ENCODE measurements at regions not wholly inside any gene's neighbourhood (a gene's known extent, or its start where the extent isn't known, plus 50 kb on each side); places are given as distances from the start of the nearest gene placed in this dataset.

- Histone ChIP-seq H3K27me3 (no peaks in the 10 kb centered on the region), H3K9me3 (no peaks in the 10 kb centered on the region), H3K27ac (no peak overlapping the region), H3K4me3 (no peak overlapping the region), H3K36me3 (no peaks in the 10 kb centered on the region), H3K4me1 (no peaks in the 10 kb centered on the region)
- no peak for TF ChIP-seq CTCF (IDR thresholded peaks at IDR 0.05)
- TF ChIP-seq POLR2A (IDR thresholded peaks at IDR 0.05), result no peak
- DNase-seq, result no peak
Observed at GRCh38 chrX:4831574-4831973, 1118.1 kb upstream of the PRKX start.

GRCh38 chrX:4830880-4831557 is 1117.6 kb upstream of the PRKX start:
- no peak for DNase-seq
- Histone ChIP-seq H3K4me3 (no peak overlapping the region), H3K36me3 (no peaks in the 10 kb centered on the region), H3K4me1 (no peaks in the 10 kb centered on the region), H3K27me3 (no peaks in the 10 kb centered on the region), H3K27ac (no peak overlapping the region), H3K9me3 (no peaks in the 10 kb centered on the region)
- TF ChIP-seq CTCF (IDR thresholded peaks at IDR 0.05), result no peak
- no peak for TF ChIP-seq POLR2A (IDR thresholded peaks at IDR 0.05)

- Histone ChIP-seq H3K27me3 (no peaks in the 10 kb centered on the region), H3K27ac (no peak overlapping the region), H3K4me3 (no peak overlapping the region), H3K4me1 (no peaks in the 10 kb centered on the region), H3K9me3 (no peaks in the 10 kb centered on the region), H3K36me3 (no peaks in the 10 kb centered on the region)
- no peak for DNase-seq
- TF ChIP-seq CTCF (IDR thresholded peaks at IDR 0.05), result no peak
- no peak for TF ChIP-seq POLR2A (IDR thresholded peaks at IDR 0.05)
Observed at GRCh38 chrX:4825550-4825949, 1112.1 kb upstream of the PRKX start.

GRCh38 chrX:4809571-4809970 is 1096.1 kb upstream of the PRKX start:
- TF ChIP-seq CTCF (IDR thresholded peaks at IDR 0.05) (no peak), POLR2A (IDR thresholded peaks at IDR 0.05) (no peak)
- Histone ChIP-seq H3K36me3 (no peaks in the 10 kb centered on the region), H3K4me3 (no peak overlapping the region), H3K27me3 (no peaks in the 10 kb centered on the region), H3K4me1 (no peaks in the 10 kb centered on the region), H3K9me3 (no peaks in the 10 kb centered on the region), H3K27ac (no peak overlapping the region)
- no peak for DNase-seq

GRCh38 chrX:4805502-4805901 is 1092.1 kb upstream of the PRKX start:
- H3K4me1 ChIP-seq, result no peaks in the 10 kb centered on the region
- no peak for DNase-seq
- H3K4me3 ChIP-seq, result no peak overlapping the region
- H3K27ac ChIP-seq, result no peak overlapping the region
- H3K36me3 ChIP-seq, result no peaks in the 10 kb centered on the region
- no peaks in the 10 kb centered on the region for H3K27me3 ChIP-seq
- no peak for TF ChIP-seq CTCF (IDR thresholded peaks at IDR 0.05)
- TF ChIP-seq POLR2A (IDR thresholded peaks at IDR 0.05), result no peak
- H3K9me3 ChIP-seq, result no peaks in the 10 kb centered on the region

GRCh38 chrX:4800756-4801155 is 1087.3 kb upstream of the PRKX start:
- TF ChIP-seq CTCF (IDR thresholded peaks at IDR 0.05), result no peak
- TF ChIP-seq POLR2A (IDR thresholded peaks at IDR 0.05), result no peak
- Histone ChIP-seq H3K4me1 (no peaks in the 10 kb centered on the region), H3K4me3 (no peak overlapping the region), H3K9me3 (no peaks in the 10 kb centered on the region), H3K27ac (no peak overlapping the region), H3K27me3 (no peaks in the 10 kb centered on the region), H3K36me3 (no peaks in the 10 kb centered on the region)
- no peak for DNase-seq

Data from Peyer's patch (tissue), 4 donors.